ENCODE measurements at regions not wholly inside any gene's neighbourhood (a gene's known extent, or its start where the extent isn't known, plus 50 kb on each side); places are given as distances from the start of the nearest gene placed in this dataset.

GRCh38 chr3:76756577-76756976 lies 283.3 kb upstream of the ROBO2 start:
- no peak for TF ChIP-seq ZFP30 (CRISPR knock-in tag; IDR thresholded peaks at IDR 0.05)
- no peak for TF ChIP-seq OSR1 (CRISPR knock-in tag; IDR thresholded peaks at IDR 0.05)
- no peak for TF ChIP-seq GLIS3 (CRISPR knock-in tag; IDR thresholded peaks at IDR 0.05)
- no peak for TF ChIP-seq ESRRG (CRISPR knock-in tag; IDR thresholded peaks at IDR 0.05)

GRCh38 chr3:76760336-76760735 lies 279.6 kb upstream of the ROBO2 start:
- no peak for ATAC-seq
- no peak for TF ChIP-seq GLIS3 (CRISPR knock-in tag; IDR thresholded peaks at IDR 0.05)
- TF ChIP-seq ZNF8 (CRISPR knock-in tag; IDR thresholded peaks at IDR 0.05): no peak
- TF ChIP-seq TSHZ2 (CRISPR knock-in tag; IDR thresholded peaks at IDR 0.05): no peak
- TF ChIP-seq PATZ1 (CRISPR knock-in tag; IDR thresholded peaks at IDR 0.05; ENCODE audit: borderline replicate concordance): no peak
- no peak for TF ChIP-seq CSRNP3 (CRISPR knock-in tag; IDR thresholded peaks at IDR 0.05)
- no peak for TF ChIP-seq ARNTL (CRISPR knock-in tag; IDR thresholded peaks at IDR 0.05; ENCODE audit: borderline replicate concordance, low read depth)
- no peak for TF ChIP-seq TOX (CRISPR knock-in tag; IDR thresholded peaks at IDR 0.05; ENCODE audit: borderline replicate concordance)
- no peak for TF ChIP-seq RARB (CRISPR knock-in tag; IDR thresholded peaks at IDR 0.05)
- no peak for TF ChIP-seq ZFP3 (CRISPR knock-in tag; IDR thresholded peaks at IDR 0.05)
- TF ChIP-seq SNAI2 (CRISPR knock-in tag; IDR thresholded peaks at IDR 0.05): no peak
- no peak for TF ChIP-seq BACH2 (CRISPR knock-in tag; IDR thresholded peaks at IDR 0.05; ENCODE audit: borderline replicate concordance)
- no peak for TF ChIP-seq PPARA (CRISPR knock-in tag; IDR thresholded peaks at IDR 0.05; ENCODE audit: borderline replicate concordance)
- no peak for TF ChIP-seq ZFP30 (CRISPR knock-in tag; IDR thresholded peaks at IDR 0.05)

More at GRCh38 chr3:76756577-76756976, 283.3 kb upstream of the ROBO2 start:
- no peak for ATAC-seq

GRCh38 chr3:76765511-76765910 lies 274.4 kb upstream of the ROBO2 start:
- ATAC-seq: no peak
- TF ChIP-seq ZFP3 (CRISPR knock-in tag; IDR thresholded peaks at IDR 0.05): no peak
- no peak for TF ChIP-seq ZNF8 (CRISPR knock-in tag; IDR thresholded peaks at IDR 0.05)
- no peak for TF ChIP-seq TOX (CRISPR knock-in tag; IDR thresholded peaks at IDR 0.05; ENCODE audit: borderline replicate concordance)
- no peak for TF ChIP-seq CREB5 (CRISPR knock-in tag; IDR thresholded peaks at IDR 0.05; ENCODE audit: low read depth)
- TF ChIP-seq ZNF70 (CRISPR knock-in tag; IDR thresholded peaks at IDR 0.05): no peak
- no peak for TF ChIP-seq ZFP30 (CRISPR knock-in tag; IDR thresholded peaks at IDR 0.05)

GRCh38 chr3:76768912-76769311 lies 271.0 kb upstream of the ROBO2 start:
- TF ChIP-seq ZNF565 (CRISPR knock-in tag; conservative IDR thresholded peaks at IDR 0.05; ENCODE audit: low read depth) (no peak), RARB (CRISPR knock-in tag; IDR thresholded peaks at IDR 0.05) (no peak), SNAI2 (CRISPR knock-in tag; IDR thresholded peaks at IDR 0.05) (no peak), TOX (CRISPR knock-in tag; IDR thresholded peaks at IDR 0.05; ENCODE audit: borderline replicate concordance) (no peak), POU6F1 (CRISPR knock-in tag; IDR thresholded peaks at IDR 0.05; ENCODE audit: borderline replicate concordance, low read depth) (no peak), TSHZ2 (CRISPR knock-in tag; IDR thresholded peaks at IDR 0.05) (no peak), CSDC2 (CRISPR knock-in tag; IDR thresholded peaks at IDR 0.05) (no peak), ESRRG (CRISPR knock-in tag; IDR thresholded peaks at IDR 0.05) (no peak)
- no peak for ATAC-seq

All from SK-N-SH treated with all-trans-retinoic acid at 6 μM for 48 hours (cell line).